ENCODE measurements at regions not wholly inside any gene's neighbourhood (a gene's known extent, or its start where the extent isn't known, plus 50 kb on each side); places are given as distances from the start of the nearest gene placed in this dataset.

- TF ChIP-seq CTCF (conservative IDR thresholded peaks at IDR 0.05; ENCODE audit: low read depth, low read length) (no peak), POLR2A (IDR thresholded peaks at IDR 0.05; ENCODE audit: low read depth, low read length) (no peak), MXI1 (IDR thresholded peaks at IDR 0.05; ENCODE audit: borderline replicate concordance, low read depth, low read length) (no peak), RFX5 (IDR thresholded peaks at IDR 0.05; ENCODE audit: low read depth, low read length) (no peak), RAD21 (IDR thresholded peaks at IDR 0.05; ENCODE audit: low read length) (no peak), CEBPB (IDR thresholded peaks at IDR 0.05; ENCODE audit: low read depth, low read length) (no peak), SMC3 (IDR thresholded peaks at IDR 0.05; ENCODE audit: low read depth, low read length) (no peak), BHLHE40 (IDR thresholded peaks at IDR 0.05; ENCODE audit: low read depth, low read length) (no peak), RCOR1 (IDR thresholded peaks at IDR 0.05; ENCODE audit: insufficient replicate concordance, low read length) (no peak)
These were observed 1010.7 kb upstream of the AUTS2 start for GRCh38 chr7:68587599-68587998.

Data from IMR-90 (cell line).